ENCODE measurements at regions not wholly inside any gene's neighbourhood (a gene's known extent, or its start where the extent isn't known, plus 50 kb on each side); places are given as distances from the start of the nearest gene placed in this dataset.

DNA sequence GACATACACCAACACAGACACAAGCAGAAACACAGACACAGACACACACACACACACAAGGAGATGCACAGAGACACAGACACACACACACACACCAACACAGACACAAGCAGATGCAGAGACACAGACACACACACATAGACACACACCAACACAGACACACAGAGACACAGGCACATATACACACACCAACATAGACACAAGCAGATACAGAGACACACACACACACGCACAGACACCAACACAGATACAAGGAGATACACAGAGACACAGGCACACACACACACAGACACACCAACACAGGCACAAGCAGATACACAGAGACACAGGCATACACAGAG lies 347.2 kb upstream of the KLF6 start:
- no peak for DNase-seq

- DNase-seq = peak; percentile 63 to 88
Observed at GRCh38 chr10:4131407-4132215, 346.6 kb upstream of the KLF6 start.

- peak; percentile 62 for DNase-seq
Observed at GRCh38 chr10:4130685-4131084, 345.7 kb upstream of the KLF6 start.

DNA sequence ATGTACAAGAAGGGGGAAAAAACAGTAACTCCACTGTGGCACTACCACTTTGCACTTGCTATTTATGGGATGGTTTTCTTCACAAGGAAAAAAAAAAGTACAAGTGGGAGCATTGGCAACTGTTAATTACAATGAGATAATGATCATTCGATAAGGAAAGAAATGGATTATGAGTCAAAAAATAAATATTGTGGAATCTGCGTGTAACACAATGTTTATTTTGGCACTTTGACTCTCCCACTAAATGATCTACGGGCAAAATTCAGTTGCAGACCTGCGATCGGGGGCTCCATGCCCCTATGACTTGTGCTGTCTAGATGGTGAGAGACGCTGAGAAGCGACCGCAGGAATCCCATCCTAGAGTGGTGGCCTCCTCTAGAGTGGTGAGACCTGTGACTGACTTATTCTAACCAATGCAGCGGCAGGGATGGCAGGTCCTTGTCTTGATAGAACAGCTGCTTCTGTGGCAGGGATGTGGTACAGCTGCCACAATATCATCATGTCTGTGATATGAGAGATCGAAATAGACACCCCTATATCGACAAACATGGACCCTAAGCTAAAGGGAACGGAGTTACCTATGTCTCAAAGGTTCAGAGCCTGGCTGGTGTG lies 345.0 kb upstream of the KLF6 start:
- no peak for DNase-seq

DNA sequence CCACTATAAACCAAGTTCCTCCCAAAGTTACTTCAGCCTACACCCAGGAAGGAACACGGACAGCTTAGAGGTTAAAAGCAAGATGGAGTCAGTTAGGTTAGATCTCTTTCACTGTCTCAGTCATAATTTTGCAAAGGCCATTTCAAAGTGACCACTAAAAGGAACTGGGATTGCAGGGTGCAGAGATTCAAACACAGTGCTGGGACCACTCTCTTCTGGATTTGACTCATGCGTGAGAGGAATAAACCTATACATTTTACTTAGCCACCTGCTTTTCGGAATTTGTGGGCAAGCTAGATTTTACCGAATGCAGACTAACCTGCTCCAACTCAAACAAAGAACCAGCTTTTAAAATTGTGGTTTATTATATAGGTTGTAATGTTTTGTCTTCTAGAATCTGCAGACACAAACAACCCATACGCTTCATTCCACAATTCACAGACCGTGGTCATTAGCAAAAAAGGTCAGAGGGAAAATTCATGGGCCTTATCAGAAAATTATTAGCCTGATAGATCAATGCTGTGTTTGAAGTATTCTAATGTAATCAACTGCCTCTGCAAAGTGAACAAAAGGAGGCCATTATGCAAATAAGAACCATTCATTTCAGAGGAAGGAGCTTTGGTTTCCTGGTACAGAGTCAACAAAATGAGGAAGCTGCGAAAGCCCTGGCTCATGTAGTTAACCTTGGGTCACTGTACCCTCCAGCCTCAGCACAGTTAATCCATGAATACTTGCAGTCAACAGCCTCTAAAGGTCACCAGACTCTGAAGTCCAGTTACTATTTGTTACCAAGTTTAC lies 342.7 kb upstream of the KLF6 start:
- peak; percentile 48 to 71 for DNase-seq

DNA sequence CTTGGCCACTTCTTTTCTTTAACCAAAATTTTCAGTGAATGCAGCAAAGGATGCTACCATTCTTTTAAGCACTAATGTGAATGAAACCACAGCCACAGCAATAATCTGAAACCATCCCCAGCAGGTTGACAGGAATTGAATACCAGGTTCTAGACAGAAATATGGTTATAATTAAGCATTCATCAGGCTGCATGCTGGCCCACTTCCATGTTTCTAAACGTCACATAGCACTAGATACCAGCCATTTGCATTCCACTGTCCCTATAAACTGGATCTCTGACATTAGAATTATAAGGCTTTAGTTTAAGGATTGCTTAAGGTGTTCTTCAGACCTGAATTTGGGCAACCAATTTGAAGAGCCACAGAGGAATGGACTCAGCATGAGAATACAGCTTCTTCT lies 340.8 kb upstream of the KLF6 start:
- no peak for DNase-seq

DNA sequence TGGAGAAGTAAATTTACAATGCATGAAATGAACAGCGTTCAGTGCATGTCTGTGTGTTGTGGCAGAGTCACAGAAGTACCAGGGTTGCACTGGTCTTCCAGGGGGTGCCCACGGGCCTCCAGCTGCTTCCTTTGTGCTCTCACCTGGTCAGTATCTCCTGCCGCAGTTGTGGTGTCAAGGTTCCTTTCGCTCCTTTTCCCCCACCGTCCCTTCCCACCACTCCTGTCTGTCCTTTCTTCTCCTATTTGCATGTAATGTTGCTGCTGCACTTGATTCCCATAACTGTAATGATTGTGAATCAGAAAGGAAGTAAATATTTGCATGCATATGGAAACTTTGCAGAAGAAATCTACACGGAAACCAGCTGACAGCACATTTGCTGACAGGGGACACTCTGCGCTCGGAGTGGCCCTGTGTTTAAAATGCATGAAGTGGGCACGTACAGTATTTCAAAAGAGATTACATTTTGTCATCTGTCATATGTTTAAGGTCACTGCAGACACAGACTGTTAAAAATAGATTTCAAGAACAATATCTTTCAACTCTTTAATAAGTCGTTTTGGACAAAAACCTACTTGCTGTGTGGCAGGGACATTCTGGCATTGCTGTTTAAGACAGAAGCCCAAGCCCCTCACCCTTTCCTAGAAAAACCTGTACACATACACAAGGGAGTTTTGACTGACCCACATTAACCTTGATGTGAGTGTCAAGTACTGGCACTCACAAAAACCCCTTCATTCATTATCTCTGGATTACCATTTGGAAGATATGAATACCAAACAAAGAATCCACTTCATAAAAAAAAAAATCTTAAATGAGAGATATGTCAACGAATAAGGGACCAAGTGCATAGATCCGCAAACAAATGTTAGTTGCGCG lies 336.7 kb upstream of the KLF6 start:
- DNase-seq = peak; percentile 14 to 42

GRCh38 chr10:4120096-4120853 lies 335.3 kb upstream of the KLF6 start:
- peak; percentile 38 to 65 for DNase-seq

DNA sequence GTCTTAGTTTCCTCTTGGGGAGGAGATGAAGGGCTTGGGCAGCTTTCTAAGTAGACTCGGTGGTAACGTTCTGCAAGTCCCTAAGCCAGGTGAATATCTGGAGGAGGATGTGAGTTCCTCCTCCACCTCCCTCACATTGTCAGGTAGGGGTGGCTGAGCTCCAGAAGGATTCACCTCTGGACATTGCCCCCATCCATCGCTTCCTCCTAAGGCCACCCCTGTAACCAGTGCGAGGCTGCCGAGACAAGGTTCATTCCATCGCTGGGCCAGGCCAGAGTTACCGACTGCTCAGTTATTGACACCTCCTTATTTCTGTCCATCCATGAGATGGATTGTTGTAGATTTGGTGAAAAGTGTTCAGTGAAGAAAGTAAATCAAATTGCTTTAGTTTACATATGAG lies 334.1 kb upstream of the KLF6 start:
- DNase-seq = no peak

DNA sequence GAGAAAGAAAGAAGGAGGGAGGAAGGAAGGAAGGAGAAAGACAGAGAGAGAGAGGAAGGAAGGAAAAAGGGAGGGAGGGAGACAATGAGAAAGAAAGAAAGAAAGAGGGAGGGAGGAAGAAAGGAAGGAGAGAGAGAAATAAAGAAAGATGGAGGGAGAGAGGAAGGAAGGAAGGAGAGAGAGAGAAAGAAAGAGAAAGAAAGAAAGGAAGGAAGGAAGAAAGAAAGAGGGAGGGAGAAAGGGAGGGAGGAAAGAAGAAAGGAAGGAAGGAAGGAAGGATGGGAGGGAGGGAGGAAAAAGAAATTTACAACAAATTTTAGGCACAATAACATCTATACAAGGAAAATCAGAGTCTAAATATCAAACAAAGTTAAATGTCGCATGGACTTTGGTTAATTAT lies 332.6 kb upstream of the KLF6 start:
- no peak for DNase-seq

GRCh38 chr10:4111643-4112042 lies 326.6 kb upstream of the KLF6 start:
- no peak for DNase-seq

DNA sequence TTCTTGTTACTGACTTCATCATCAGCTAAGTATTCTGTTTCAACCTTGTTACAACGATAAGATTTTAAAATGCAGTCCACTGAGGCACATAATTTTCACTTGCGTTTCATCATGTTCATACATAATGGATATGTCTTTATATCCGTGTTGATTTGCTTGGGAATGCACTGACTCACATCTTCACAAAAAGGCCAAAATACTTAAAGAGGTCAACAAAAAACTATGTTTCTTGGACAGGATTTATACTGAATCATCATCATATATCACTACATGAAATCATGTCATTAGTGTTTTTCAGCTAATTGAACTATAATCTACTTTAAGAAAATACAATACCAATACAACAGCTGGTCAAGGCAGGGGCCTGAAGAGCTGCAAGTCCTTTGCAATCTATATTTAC lies 324.5 kb upstream of the KLF6 start:
- DNase-seq = no peak

DNA sequence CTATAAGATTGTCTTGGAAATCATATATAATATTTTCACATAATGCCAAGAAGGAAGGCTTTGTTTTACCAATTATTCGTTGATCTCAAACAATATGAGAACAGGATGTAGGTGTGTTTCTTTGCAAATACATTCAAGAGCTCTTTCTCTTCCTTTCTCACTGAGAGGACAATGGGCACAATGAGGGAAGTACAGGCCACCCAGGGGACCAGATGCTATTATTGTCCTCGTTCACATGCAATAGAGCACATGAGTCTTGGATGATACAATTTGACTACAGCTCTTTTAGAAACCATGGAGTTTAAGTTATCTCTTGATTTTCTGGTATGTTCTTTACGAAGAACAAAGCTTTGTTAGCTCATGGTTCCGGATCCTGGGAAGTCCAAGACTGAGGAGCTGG lies 323.7 kb upstream of the KLF6 start:
- no peak for DNase-seq

DNA sequence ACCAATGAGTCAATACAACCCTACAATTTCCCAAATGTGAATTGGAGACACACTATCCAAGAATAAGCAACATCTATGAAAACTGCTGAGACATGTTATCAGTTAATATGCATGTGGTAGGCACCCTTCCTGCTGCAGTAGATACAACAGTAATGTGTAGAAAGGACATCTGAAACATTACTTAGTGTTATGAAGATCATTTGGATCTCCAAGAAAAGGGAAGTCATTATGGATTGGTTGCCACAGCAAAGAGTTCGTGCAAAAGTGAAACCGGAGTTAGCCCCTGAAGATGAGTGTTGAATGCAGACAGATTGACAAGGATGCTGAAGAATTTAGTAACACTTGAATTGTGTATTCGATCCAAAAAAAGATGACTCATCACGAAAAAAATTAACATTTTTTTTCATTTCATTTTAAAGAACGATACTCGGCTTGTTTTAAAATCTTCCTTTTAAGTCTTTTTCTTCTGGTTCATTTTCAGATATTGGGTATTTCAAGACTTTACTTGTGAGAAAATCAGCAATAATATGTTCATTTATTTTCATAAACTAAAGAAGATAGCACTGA lies 322.4 kb upstream of the KLF6 start:
- DNase-seq = peak; percentile 16 to 23

GRCh38 chr10:4103603-4104002 lies 318.6 kb upstream of the KLF6 start:
- no peak for DNase-seq

DNA sequence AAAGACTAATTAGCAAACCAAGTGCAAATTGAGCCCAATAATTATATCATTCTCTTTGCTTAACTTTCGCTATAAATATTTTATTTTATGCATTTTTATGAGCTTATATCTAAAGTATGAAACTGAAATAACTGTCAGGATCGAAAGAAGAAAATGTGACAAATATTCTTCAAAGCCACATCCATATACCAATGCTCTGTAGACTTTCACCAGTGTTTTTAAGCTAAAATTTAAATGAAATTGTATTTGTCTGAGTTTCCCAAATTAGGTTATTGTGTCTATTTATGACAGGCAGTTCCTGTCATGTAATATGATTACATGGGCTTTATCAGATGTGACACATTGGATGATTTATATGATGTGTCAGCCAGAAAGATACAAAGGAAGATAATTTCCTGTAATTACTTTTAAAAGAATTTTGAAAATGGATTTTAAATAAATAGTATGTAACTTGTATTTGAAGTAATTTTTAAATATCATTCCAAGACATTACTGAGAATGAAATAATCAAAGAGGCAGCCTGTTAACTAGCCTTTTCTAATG lies 317.9 kb upstream of the KLF6 start:
- DNase-seq = no peak

DNA sequence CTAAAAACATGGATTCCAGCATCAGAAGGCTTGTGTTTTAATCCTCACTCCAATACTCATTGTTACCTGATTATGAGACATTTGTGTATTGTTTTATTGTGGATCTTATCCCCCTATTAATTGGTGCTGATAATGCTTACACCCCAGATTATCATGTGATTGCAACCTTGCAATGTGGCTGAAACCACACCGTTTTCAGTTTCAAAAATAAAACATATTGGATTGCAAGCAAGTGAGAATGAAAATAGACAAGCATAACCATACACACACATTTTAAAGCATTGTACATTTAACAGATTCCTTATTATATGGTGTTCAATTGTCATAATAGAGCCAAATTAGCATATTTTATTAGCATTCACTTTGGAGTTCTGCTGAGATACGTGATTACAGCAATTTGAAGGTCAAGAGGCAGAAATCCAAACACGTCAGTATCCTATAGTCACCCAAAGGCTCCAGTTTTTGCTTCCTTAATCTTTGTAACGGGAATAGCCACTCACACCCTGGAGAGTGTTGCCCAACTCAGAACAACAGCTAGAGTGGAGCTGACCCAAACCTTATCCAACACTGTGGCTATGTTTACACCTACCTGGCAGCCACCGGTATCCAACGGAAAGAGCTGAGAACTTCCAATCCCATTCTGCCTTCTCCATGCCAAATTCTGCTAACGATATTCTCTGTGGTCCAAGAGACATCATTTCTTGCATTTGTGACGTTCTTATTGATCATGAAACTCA lies 317.1 kb upstream of the KLF6 start:
- DNase-seq = no peak

DNA sequence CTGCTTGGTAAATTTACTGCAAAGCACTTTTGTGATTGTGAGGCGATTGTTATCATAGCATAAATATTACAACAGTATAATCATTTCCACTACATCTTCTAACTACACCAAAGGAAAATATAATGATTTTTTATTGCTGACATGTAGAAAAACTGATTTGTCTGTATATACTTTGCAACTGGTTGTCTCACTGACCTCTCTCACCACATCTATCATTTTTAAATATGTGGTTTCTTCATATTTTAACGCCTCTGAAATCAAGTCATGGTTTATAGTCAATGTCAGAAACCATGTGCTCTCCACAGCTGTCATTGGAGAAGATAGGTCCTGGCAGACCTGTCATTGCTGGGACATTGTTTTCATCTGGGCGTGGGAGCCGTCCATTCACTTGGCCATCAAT lies 315.4 kb upstream of the KLF6 start:
- no peak for DNase-seq

DNA sequence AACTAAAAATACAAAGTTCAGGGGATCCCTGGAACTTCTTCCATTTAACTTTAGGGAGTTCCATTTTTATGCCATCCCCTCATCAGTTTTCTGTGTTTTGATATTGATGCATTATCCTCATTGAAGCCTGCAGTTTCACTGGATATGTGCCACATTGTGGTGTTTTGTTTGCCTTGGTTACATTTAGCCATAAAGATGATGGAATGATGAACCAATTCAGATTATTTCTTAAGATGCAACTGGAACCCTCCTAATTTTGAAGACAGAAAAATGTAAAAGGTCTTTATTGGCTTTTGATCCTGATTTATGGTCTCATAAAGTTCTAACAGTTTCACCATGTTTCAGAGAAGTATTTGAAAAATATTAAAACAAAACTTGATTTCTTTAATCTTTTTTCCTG lies 314.2 kb upstream of the KLF6 start:
- DNase-seq = no peak

GRCh38 chr10:4095166-4095917 lies 310.3 kb upstream of the KLF6 start:
- no peak for DNase-seq

Measured in CD4-positive, alpha-beta T cell treated with Interleukin-4 for 1 hour (primary cell).